ENCODE measurements at regions not wholly inside any gene's neighbourhood (a gene's known extent, or its start where the extent isn't known, plus 50 kb on each side); places are given as distances from the start of the nearest gene placed in this dataset.

DNA sequence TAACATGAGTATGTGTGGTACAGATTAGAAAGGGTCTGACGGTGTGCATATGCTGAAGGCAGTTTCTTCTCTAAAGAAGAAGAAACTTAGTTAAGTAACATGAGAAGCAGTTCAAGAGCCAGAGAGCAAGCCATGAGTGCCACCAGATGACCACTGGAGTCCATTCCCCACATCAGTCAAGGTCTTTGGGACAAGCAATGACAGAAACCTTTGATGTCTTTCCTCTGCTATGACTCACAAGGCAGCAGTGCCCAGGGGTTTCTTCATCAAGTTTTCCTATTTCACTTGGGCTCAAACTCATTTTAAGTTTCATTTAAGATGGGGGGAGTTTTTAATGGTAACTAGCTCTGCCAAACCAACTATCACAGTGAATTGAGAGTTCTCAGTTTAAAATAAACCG is 303.8 kb upstream of the TBX18 start:
- no peaks in the 10 kb centered on the region for H4K20me1 ChIP-seq (ENCODE audit: insufficient read depth, low read length)
- no peak overlapping the region for H3K27ac ChIP-seq (ENCODE audit: low read depth, low read length)
- no peak overlapping the region for H3K4me2 ChIP-seq (ENCODE audit: low read length)
- H3K27ac Mint-ChIP-seq (ENCODE audit: unreplicated experiment), result peak overlapping the region; percentile 51
- H3K79me2 ChIP-seq (ENCODE audit: insufficient read depth, low read length), result no peaks in the 10 kb centered on the region
- H3K4me1 Mint-ChIP-seq (ENCODE audit: low read depth, unreplicated experiment), result peaks cover 2% of the 10 kb centered on the region
- FAIRE-seq, result no peak
- no peaks in the 10 kb centered on the region for H3K36me3 ChIP-seq (ENCODE audit: insufficient read depth, low read length)
- H3K4me3 ChIP-seq (ENCODE audit: insufficient read depth, low read depth, low read length), result no peak overlapping the region
- no peaks in the 10 kb centered on the region for H3K9me3 ChIP-seq (ENCODE audit: insufficient read depth, low read depth, low read length)
- H3K9me3 Mint-ChIP-seq (ENCODE audit: unreplicated experiment), result peaks cover 4% of the 10 kb centered on the region
- H3K9ac ChIP-seq (ENCODE audit: low read length), result no peak overlapping the region
- H3K4me3 Mint-ChIP-seq (ENCODE audit: unreplicated experiment), result no peak overlapping the region
- no peaks in the 10 kb centered on the region for H3K36me3 Mint-ChIP-seq (ENCODE audit: low read depth, unreplicated experiment)
- TF ChIP-seq, protein P1, sequence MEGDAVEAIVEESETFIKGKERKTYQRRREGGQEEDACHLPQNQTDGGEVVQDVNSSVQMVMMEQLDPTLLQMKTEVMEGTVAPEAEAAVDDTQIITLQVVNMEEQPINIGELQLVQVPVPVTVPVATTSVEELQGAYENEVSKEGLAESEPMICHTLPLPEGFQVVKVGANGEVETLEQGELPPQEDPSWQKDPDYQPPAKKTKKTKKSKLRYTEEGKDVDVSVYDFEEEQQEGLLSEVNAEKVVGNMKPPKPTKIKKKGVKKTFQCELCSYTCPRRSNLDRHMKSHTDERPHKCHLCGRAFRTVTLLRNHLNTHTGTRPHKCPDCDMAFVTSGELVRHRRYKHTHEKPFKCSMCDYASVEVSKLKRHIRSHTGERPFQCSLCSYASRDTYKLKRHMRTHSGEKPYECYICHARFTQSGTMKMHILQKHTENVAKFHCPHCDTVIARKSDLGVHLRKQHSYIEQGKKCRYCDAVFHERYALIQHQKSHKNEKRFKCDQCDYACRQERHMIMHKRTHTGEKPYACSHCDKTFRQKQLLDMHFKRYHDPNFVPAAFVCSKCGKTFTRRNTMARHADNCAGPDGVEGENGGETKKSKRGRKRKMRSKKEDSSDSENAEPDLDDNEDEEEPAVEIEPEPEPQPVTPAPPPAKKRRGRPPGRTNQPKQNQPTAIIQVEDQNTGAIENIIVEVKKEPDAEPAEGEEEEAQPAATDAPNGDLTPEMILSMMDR (IDR thresholded peaks at IDR 0.05; ENCODE audit: insufficient read depth, low read depth, low read length), result no peak
- no peak for TF ChIP-seq EZH2 (IDR thresholded peaks at IDR 0.05; ENCODE audit: insufficient read depth, low read length)
- no peaks in the 10 kb centered on the region for H3K27me3 Mint-ChIP-seq (ENCODE audit: low read depth, unreplicated experiment)
- no peak for DNase-seq (ENCODE audit: low read depth)
- no peaks in the 10 kb centered on the region for H3K27me3 ChIP-seq (ENCODE audit: insufficient read depth, low read length)
- no peaks in the 10 kb centered on the region for H3K4me1 ChIP-seq (ENCODE audit: insufficient read depth, low read length)
- no peak overlapping the region for H2AFZ ChIP-seq (ENCODE audit: low read depth, low read length)

DNA sequence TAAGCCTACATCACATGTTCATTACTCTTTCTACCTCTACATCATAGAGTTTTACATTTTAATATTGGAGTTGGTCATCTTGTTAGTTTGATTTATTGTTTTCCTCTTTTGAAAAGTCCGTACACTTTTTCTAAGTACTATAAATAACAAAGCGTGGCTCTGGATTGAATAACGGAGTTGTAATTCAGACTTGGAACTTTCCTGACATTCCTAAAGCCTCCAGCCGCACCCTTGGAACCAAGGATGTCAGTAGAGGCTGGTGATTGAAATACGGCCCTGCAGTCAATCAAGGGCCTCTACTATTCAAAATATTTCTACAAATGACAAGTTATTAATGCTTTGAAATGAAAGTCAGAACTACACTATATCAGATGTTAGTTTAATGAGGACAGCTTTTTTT is 301.9 kb upstream of the TBX18 start:
- Mint-ChIP-seq H3K36me3 (ENCODE audit: low read depth, unreplicated experiment) (no peaks in the 10 kb centered on the region), H3K27me3 (ENCODE audit: low read depth, unreplicated experiment) (peaks cover 3% of the 10 kb centered on the region)
- no peak overlapping the region for H2AFZ ChIP-seq (ENCODE audit: low read depth, low read length)

DNA sequence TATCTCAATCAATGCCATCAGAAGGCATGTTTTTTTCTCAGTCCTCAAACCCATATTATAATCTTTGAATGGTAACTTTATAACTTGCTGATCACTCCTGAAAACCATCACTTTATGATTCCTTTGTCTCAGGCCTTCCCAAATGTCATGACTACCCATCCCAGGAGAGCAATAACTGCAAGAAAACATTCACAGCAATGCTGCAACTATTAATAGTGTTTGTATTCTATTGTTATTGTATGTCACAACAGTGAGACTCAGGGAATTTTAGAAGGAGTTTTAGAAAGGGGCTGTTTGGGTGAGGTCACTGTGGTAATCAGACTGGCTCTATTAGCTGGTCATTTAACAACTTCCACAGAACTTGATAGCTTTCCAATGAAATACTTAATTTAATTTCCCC is 301.4 kb upstream of the TBX18 start:
- no peak overlapping the region for H3K27ac Mint-ChIP-seq (ENCODE audit: unreplicated experiment)
- FAIRE-seq, result no peak
- peaks cover 3% of the 10 kb centered on the region for H3K27me3 Mint-ChIP-seq (ENCODE audit: low read depth, unreplicated experiment)

More for the DNA sequence above, 301.9 kb upstream of the TBX18 start:
- H3K4me3 ChIP-seq (ENCODE audit: insufficient read depth, low read depth, low read length), result no peak overlapping the region
- no peaks in the 10 kb centered on the region for H3K79me2 ChIP-seq (ENCODE audit: insufficient read depth, low read length)
- peaks cover 2% of the 10 kb centered on the region for H3K4me1 Mint-ChIP-seq (ENCODE audit: low read depth, unreplicated experiment)
- DNase-seq (ENCODE audit: low read depth), result no peak
- H3K27ac ChIP-seq (ENCODE audit: low read depth, low read length), result no peak overlapping the region
- H3K27ac Mint-ChIP-seq (ENCODE audit: unreplicated experiment), result no peak overlapping the region
- TF ChIP-seq EZH2 (IDR thresholded peaks at IDR 0.05; ENCODE audit: insufficient read depth, low read length), result no peak
- TF ChIP-seq, protein P1 (IDR thresholded peaks at IDR 0.05; ENCODE audit: insufficient read depth, low read depth, low read length), result no peak
- no peaks in the 10 kb centered on the region for H3K4me1 ChIP-seq (ENCODE audit: insufficient read depth, low read length)
- no peak for FAIRE-seq
- H3K9me3 ChIP-seq (ENCODE audit: insufficient read depth, low read depth, low read length), result no peaks in the 10 kb centered on the region
- no peaks in the 10 kb centered on the region for H3K36me3 ChIP-seq (ENCODE audit: insufficient read depth, low read length)
- H3K4me2 ChIP-seq (ENCODE audit: low read length), result no peak overlapping the region
- H3K9ac ChIP-seq (ENCODE audit: low read length), result no peak overlapping the region
- no peaks in the 10 kb centered on the region for H4K20me1 ChIP-seq (ENCODE audit: insufficient read depth, low read length)
- H3K27me3 ChIP-seq (ENCODE audit: insufficient read depth, low read length), result no peaks in the 10 kb centered on the region
- no peak overlapping the region for H3K4me3 Mint-ChIP-seq (ENCODE audit: unreplicated experiment)
- peaks cover under 1% of the 10 kb centered on the region for H3K9me3 Mint-ChIP-seq (ENCODE audit: unreplicated experiment)

More for the DNA sequence above, 301.4 kb upstream of the TBX18 start:
- Histone ChIP-seq H3K27ac (ENCODE audit: low read depth, low read length) (no peak overlapping the region), H3K4me1 (ENCODE audit: insufficient read depth, low read length) (no peaks in the 10 kb centered on the region), H3K36me3 (ENCODE audit: insufficient read depth, low read length) (no peaks in the 10 kb centered on the region), H3K9me3 (ENCODE audit: insufficient read depth, low read depth, low read length) (no peaks in the 10 kb centered on the region), H4K20me1 (ENCODE audit: insufficient read depth, low read length) (no peaks in the 10 kb centered on the region), H3K4me2 (ENCODE audit: low read length) (no peak overlapping the region), H3K4me3 (ENCODE audit: insufficient read depth, low read depth, low read length) (no peak overlapping the region), H3K79me2 (ENCODE audit: insufficient read depth, low read length) (no peaks in the 10 kb centered on the region), H3K27me3 (ENCODE audit: insufficient read depth, low read length) (no peaks in the 10 kb centered on the region), H3K9ac (ENCODE audit: low read length) (no peak overlapping the region), H2AFZ (ENCODE audit: low read depth, low read length) (no peak overlapping the region)
- H3K4me3 Mint-ChIP-seq (ENCODE audit: unreplicated experiment), result no peak overlapping the region
- TF ChIP-seq, protein P1 (IDR thresholded peaks at IDR 0.05; ENCODE audit: insufficient read depth, low read depth, low read length), result no peak
- TF ChIP-seq EZH2 (IDR thresholded peaks at IDR 0.05; ENCODE audit: insufficient read depth, low read length), result no peak
- no peaks in the 10 kb centered on the region for H3K9me3 Mint-ChIP-seq (ENCODE audit: unreplicated experiment)
- peaks cover 2% of the 10 kb centered on the region for H3K4me1 Mint-ChIP-seq (ENCODE audit: low read depth, unreplicated experiment)
- no peaks in the 10 kb centered on the region for H3K36me3 Mint-ChIP-seq (ENCODE audit: low read depth, unreplicated experiment)
- no peak for DNase-seq (ENCODE audit: low read depth)
